ENCODE measurements at regions not wholly inside any gene's neighbourhood (a gene's known extent, or its start where the extent isn't known, plus 50 kb on each side); places are given as distances from the start of the nearest gene placed in this dataset.
A peak's percentile ranks its signal among the peaks of the same experiment; 100 is the strongest.

- TF ChIP-seq, protein P1, sequence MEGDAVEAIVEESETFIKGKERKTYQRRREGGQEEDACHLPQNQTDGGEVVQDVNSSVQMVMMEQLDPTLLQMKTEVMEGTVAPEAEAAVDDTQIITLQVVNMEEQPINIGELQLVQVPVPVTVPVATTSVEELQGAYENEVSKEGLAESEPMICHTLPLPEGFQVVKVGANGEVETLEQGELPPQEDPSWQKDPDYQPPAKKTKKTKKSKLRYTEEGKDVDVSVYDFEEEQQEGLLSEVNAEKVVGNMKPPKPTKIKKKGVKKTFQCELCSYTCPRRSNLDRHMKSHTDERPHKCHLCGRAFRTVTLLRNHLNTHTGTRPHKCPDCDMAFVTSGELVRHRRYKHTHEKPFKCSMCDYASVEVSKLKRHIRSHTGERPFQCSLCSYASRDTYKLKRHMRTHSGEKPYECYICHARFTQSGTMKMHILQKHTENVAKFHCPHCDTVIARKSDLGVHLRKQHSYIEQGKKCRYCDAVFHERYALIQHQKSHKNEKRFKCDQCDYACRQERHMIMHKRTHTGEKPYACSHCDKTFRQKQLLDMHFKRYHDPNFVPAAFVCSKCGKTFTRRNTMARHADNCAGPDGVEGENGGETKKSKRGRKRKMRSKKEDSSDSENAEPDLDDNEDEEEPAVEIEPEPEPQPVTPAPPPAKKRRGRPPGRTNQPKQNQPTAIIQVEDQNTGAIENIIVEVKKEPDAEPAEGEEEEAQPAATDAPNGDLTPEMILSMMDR (IDR thresholded peaks at IDR 0.05): no peak
- TF ChIP-seq POLR2A (IDR thresholded peaks at IDR 0.05) (no peak), POLR2AphosphoS5 (IDR thresholded peaks at IDR 0.05) (peak in 1 of 3 donors; percentile 29), EP300 (IDR thresholded peaks at IDR 0.05; ENCODE audit: low read depth) (no peak)
Observed at GRCh38 chr1:184296466-184297243, 90.2 kb upstream of the C1orf21 start.
